ENCODE measurements at regions not wholly inside any gene's neighbourhood (a gene's known extent, or its start where the extent isn't known, plus 50 kb on each side); places are given as distances from the start of the nearest gene placed in this dataset.

- Histone ChIP-seq H3K27ac (ENCODE audit: low read depth, low read length) (no peak overlapping the region), H3K27me3 (ENCODE audit: control insufficient read depth, insufficient read depth, low read length) (no peaks in the 10 kb centered on the region), H3K9ac (ENCODE audit: low read length) (no peak overlapping the region), H3K36me3 (ENCODE audit: control insufficient read depth, insufficient read depth, low read length) (no peaks in the 10 kb centered on the region), H3K4me3 (ENCODE audit: low read length) (no peak overlapping the region), H3K4me1 (ENCODE audit: control insufficient read depth, insufficient read depth, low read length) (no peaks in the 10 kb centered on the region)
Measured at GRCh38 chr2:198438331-198438730, 633.9 kb downstream of the PLCL1 start.

GRCh38 chr2:198424112-198424511, 619.7 kb downstream of the PLCL1 start:
- Histone ChIP-seq H3K27ac (ENCODE audit: low read depth, low read length) (no peak overlapping the region), H3K4me3 (ENCODE audit: low read length) (no peak overlapping the region), H3K36me3 (ENCODE audit: control insufficient read depth, insufficient read depth, low read length) (no peaks in the 10 kb centered on the region), H3K9ac (ENCODE audit: low read length) (no peak overlapping the region), H3K27me3 (ENCODE audit: control insufficient read depth, insufficient read depth, low read length) (no peaks in the 10 kb centered on the region), H3K4me1 (ENCODE audit: control insufficient read depth, insufficient read depth, low read length) (no peaks in the 10 kb centered on the region)

GRCh38 chr2:198417836-198418235, 613.4 kb downstream of the PLCL1 start:
- Histone ChIP-seq H3K36me3 (ENCODE audit: control insufficient read depth, insufficient read depth, low read length) (no peaks in the 10 kb centered on the region), H3K27me3 (ENCODE audit: control insufficient read depth, insufficient read depth, low read length) (no peaks in the 10 kb centered on the region)

GRCh38 chr2:198414976-198415375, 610.6 kb downstream of the PLCL1 start:
- H3K27me3 ChIP-seq (ENCODE audit: control insufficient read depth, insufficient read depth, low read length): no peaks in the 10 kb centered on the region
- H3K4me1 ChIP-seq (ENCODE audit: control insufficient read depth, insufficient read depth, low read length): no peaks in the 10 kb centered on the region
- H3K27ac ChIP-seq (ENCODE audit: low read depth, low read length): no peak overlapping the region
- no peak overlapping the region for H3K9ac ChIP-seq (ENCODE audit: low read length)
- no peak overlapping the region for H3K4me3 ChIP-seq (ENCODE audit: low read length)
- no peaks in the 10 kb centered on the region for H3K36me3 ChIP-seq (ENCODE audit: control insufficient read depth, insufficient read depth, low read length)

More at GRCh38 chr2:198417836-198418235, 613.4 kb downstream of the PLCL1 start:
- H3K9ac ChIP-seq (ENCODE audit: low read length): no peak overlapping the region
- H3K27ac ChIP-seq (ENCODE audit: low read depth, low read length): no peak overlapping the region
- H3K4me3 ChIP-seq (ENCODE audit: low read length): no peak overlapping the region
- H3K4me1 ChIP-seq (ENCODE audit: control insufficient read depth, insufficient read depth, low read length): no peaks in the 10 kb centered on the region

GRCh38 chr2:198411936-198412335, 607.5 kb downstream of the PLCL1 start:
- H3K27ac ChIP-seq (ENCODE audit: low read depth, low read length): no peak overlapping the region
- no peaks in the 10 kb centered on the region for H3K4me1 ChIP-seq (ENCODE audit: control insufficient read depth, insufficient read depth, low read length)
- H3K9ac ChIP-seq (ENCODE audit: low read length): no peak overlapping the region
- no peaks in the 10 kb centered on the region for H3K36me3 ChIP-seq (ENCODE audit: control insufficient read depth, insufficient read depth, low read length)
- no peaks in the 10 kb centered on the region for H3K27me3 ChIP-seq (ENCODE audit: control insufficient read depth, insufficient read depth, low read length)
- H3K4me3 ChIP-seq (ENCODE audit: low read length): no peak overlapping the region

GRCh38 chr2:198408171-198408570, 603.8 kb downstream of the PLCL1 start:
- H3K36me3 ChIP-seq (ENCODE audit: control insufficient read depth, insufficient read depth, low read length): no peaks in the 10 kb centered on the region
- no peak overlapping the region for H3K9ac ChIP-seq (ENCODE audit: low read length)
- no peak overlapping the region for H3K27ac ChIP-seq (ENCODE audit: low read depth, low read length)
- no peaks in the 10 kb centered on the region for H3K4me1 ChIP-seq (ENCODE audit: control insufficient read depth, insufficient read depth, low read length)
- H3K27me3 ChIP-seq (ENCODE audit: control insufficient read depth, insufficient read depth, low read length): no peaks in the 10 kb centered on the region
- no peak overlapping the region for H3K4me3 ChIP-seq (ENCODE audit: low read length)

- Histone ChIP-seq H3K27me3 (ENCODE audit: control insufficient read depth, insufficient read depth, low read length) (no peaks in the 10 kb centered on the region), H3K27ac (ENCODE audit: low read depth, low read length) (no peak overlapping the region)
Measured at GRCh38 chr2:198405311-198405710, 600.9 kb downstream of the PLCL1 start.

GRCh38 chr2:198401644-198402043, 597.3 kb downstream of the PLCL1 start:
- H3K9ac ChIP-seq (ENCODE audit: low read length): no peak overlapping the region
- H3K4me3 ChIP-seq (ENCODE audit: low read length): no peak overlapping the region
- H3K36me3 ChIP-seq (ENCODE audit: control insufficient read depth, insufficient read depth, low read length): no peaks in the 10 kb centered on the region
- H3K4me1 ChIP-seq (ENCODE audit: control insufficient read depth, insufficient read depth, low read length): no peaks in the 10 kb centered on the region
- H3K27ac ChIP-seq (ENCODE audit: low read depth, low read length): no peak overlapping the region
- no peaks in the 10 kb centered on the region for H3K27me3 ChIP-seq (ENCODE audit: control insufficient read depth, insufficient read depth, low read length)

More at GRCh38 chr2:198405311-198405710, 600.9 kb downstream of the PLCL1 start:
- H3K4me1 ChIP-seq (ENCODE audit: control insufficient read depth, insufficient read depth, low read length): no peaks in the 10 kb centered on the region
- H3K4me3 ChIP-seq (ENCODE audit: low read length): no peak overlapping the region
- no peaks in the 10 kb centered on the region for H3K36me3 ChIP-seq (ENCODE audit: control insufficient read depth, insufficient read depth, low read length)
- H3K9ac ChIP-seq (ENCODE audit: low read length): no peak overlapping the region

GRCh38 chr2:198400999-198401398, 596.6 kb downstream of the PLCL1 start:
- Histone ChIP-seq H3K4me3 (ENCODE audit: low read length) (no peak overlapping the region), H3K9ac (ENCODE audit: low read length) (no peak overlapping the region), H3K36me3 (ENCODE audit: control insufficient read depth, insufficient read depth, low read length) (no peaks in the 10 kb centered on the region), H3K4me1 (ENCODE audit: control insufficient read depth, insufficient read depth, low read length) (no peaks in the 10 kb centered on the region), H3K27me3 (ENCODE audit: control insufficient read depth, insufficient read depth, low read length) (no peaks in the 10 kb centered on the region), H3K27ac (ENCODE audit: low read depth, low read length) (no peak overlapping the region)

- Histone ChIP-seq H3K36me3 (ENCODE audit: control insufficient read depth, insufficient read depth, low read length) (no peaks in the 10 kb centered on the region), H3K27ac (ENCODE audit: low read depth, low read length) (no peak overlapping the region), H3K27me3 (ENCODE audit: control insufficient read depth, insufficient read depth, low read length) (no peaks in the 10 kb centered on the region), H3K4me3 (ENCODE audit: low read length) (no peak overlapping the region), H3K9ac (ENCODE audit: low read length) (no peak overlapping the region), H3K4me1 (ENCODE audit: control insufficient read depth, insufficient read depth, low read length) (no peaks in the 10 kb centered on the region)
Measured at GRCh38 chr2:198394208-198394607, 589.8 kb downstream of the PLCL1 start.

- Histone ChIP-seq H3K9ac (ENCODE audit: low read length) (no peak overlapping the region), H3K27ac (ENCODE audit: low read depth, low read length) (no peak overlapping the region), H3K4me1 (ENCODE audit: control insufficient read depth, insufficient read depth, low read length) (no peaks in the 10 kb centered on the region), H3K4me3 (ENCODE audit: low read length) (no peak overlapping the region), H3K36me3 (ENCODE audit: control insufficient read depth, insufficient read depth, low read length) (no peaks in the 10 kb centered on the region), H3K27me3 (ENCODE audit: control insufficient read depth, insufficient read depth, low read length) (no peaks in the 10 kb centered on the region)
Measured at GRCh38 chr2:198390670-198391069, 586.3 kb downstream of the PLCL1 start.

- Histone ChIP-seq H3K36me3 (ENCODE audit: control insufficient read depth, insufficient read depth, low read length) (no peaks in the 10 kb centered on the region), H3K27ac (ENCODE audit: low read depth, low read length) (no peak overlapping the region), H3K4me3 (ENCODE audit: low read length) (no peak overlapping the region), H3K27me3 (ENCODE audit: control insufficient read depth, insufficient read depth, low read length) (no peaks in the 10 kb centered on the region), H3K9ac (ENCODE audit: low read length) (no peak overlapping the region), H3K4me1 (ENCODE audit: control insufficient read depth, insufficient read depth, low read length) (no peaks in the 10 kb centered on the region)
Measured at GRCh38 chr2:198387677-198388076, 583.3 kb downstream of the PLCL1 start.

- Histone ChIP-seq H3K36me3 (ENCODE audit: control insufficient read depth, insufficient read depth, low read length) (no peaks in the 10 kb centered on the region), H3K4me3 (ENCODE audit: low read length) (no peak overlapping the region), H3K9ac (ENCODE audit: low read length) (no peak overlapping the region), H3K4me1 (ENCODE audit: control insufficient read depth, insufficient read depth, low read length) (no peaks in the 10 kb centered on the region), H3K27me3 (ENCODE audit: control insufficient read depth, insufficient read depth, low read length) (no peaks in the 10 kb centered on the region), H3K27ac (ENCODE audit: low read depth, low read length) (no peak overlapping the region)
Measured at GRCh38 chr2:198385856-198386255, 581.5 kb downstream of the PLCL1 start.

All from rectal smooth muscle tissue (tissue), 1 donor.